ENCODE measurements at regions not wholly inside any gene's neighbourhood (a gene's known extent, or its start where the extent isn't known, plus 50 kb on each side); places are given as distances from the start of the nearest gene placed in this dataset.
A peak's percentile ranks its signal among the peaks of the same experiment; 100 is the strongest.

DNA sequence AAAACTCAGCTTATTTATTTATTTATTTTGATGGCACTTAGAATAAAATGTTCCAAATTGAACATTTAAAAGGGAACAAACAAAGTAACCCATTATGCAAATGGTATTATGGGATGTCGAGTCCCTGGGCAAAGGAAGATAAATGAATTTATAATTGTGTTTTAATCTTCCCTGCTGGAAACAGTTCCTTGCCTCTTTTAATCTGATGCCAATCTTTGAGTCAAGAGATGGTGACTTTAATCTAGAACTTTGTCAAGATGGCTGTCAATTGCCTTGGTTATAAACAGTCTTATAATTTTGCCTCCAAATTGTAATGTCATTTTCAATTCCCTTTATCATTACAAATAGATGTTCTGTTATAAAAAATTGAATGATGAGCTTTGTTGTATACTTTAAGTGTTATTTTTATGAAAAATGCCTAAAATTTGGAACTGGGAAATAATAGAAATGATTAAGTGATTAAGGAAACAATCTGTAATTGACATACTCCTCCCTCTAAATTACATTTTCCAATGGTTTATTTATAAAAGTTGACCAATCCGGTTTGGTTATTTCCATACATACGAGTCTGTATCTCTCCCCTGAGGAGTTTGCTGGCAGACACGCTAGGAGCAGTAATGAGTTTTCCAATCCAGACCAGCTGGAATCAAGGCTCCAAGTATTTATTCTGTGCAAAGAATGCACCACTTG is 134.9 kb upstream of the FRMD6 start:
- Mint-ChIP-seq H3K27ac (peak overlapping the region; percentile 9 to 48 (median 26)), H3K27me3 (ENCODE audit: low read depth) (no peaks in the 10 kb centered on the region), H3K9me3 (no peaks in the 10 kb centered on the region), H3K4me1 (peaks cover 42% of the 10 kb centered on the region), H3K4me3 (no peak overlapping the region), H3K36me3 (ENCODE audit: low read depth) (no peaks in the 10 kb centered on the region)
- TF ChIP-seq, protein P1, sequence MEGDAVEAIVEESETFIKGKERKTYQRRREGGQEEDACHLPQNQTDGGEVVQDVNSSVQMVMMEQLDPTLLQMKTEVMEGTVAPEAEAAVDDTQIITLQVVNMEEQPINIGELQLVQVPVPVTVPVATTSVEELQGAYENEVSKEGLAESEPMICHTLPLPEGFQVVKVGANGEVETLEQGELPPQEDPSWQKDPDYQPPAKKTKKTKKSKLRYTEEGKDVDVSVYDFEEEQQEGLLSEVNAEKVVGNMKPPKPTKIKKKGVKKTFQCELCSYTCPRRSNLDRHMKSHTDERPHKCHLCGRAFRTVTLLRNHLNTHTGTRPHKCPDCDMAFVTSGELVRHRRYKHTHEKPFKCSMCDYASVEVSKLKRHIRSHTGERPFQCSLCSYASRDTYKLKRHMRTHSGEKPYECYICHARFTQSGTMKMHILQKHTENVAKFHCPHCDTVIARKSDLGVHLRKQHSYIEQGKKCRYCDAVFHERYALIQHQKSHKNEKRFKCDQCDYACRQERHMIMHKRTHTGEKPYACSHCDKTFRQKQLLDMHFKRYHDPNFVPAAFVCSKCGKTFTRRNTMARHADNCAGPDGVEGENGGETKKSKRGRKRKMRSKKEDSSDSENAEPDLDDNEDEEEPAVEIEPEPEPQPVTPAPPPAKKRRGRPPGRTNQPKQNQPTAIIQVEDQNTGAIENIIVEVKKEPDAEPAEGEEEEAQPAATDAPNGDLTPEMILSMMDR (IDR thresholded peaks at IDR 0.05; ENCODE audit: unreplicated experiment in 3 of 3), result no peak

DNA sequence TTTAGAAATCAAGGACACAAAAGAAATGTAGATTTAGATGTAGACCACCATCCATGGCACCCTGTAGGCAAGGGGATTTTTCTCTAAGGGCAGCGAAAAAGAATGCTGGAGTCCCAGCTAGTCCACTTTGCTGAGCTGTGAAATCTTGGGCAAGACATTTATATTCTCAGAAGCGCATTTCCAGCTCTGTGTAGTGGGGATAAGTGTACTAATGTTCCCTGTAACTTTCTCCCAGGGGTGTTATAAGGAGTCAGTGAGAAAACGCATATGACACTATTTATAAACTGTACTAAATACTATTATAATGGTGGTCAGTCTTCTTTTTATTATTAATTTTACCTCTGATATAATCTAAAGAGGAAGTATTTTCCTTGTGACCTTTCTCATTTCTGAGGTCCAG is 133.4 kb upstream of the FRMD6 start:
- Mint-ChIP-seq H3K27ac (no peak overlapping the region), H3K4me3 (no peak overlapping the region), H3K27me3 (ENCODE audit: low read depth) (no peaks in the 10 kb centered on the region), H3K4me1 (peaks cover 33% of the 10 kb centered on the region), H3K9me3 (no peaks in the 10 kb centered on the region), H3K36me3 (ENCODE audit: low read depth) (no peaks in the 10 kb centered on the region)
- TF ChIP-seq, protein P1 (IDR thresholded peaks at IDR 0.05; ENCODE audit: unreplicated experiment in 3 of 3), result no peak

DNA sequence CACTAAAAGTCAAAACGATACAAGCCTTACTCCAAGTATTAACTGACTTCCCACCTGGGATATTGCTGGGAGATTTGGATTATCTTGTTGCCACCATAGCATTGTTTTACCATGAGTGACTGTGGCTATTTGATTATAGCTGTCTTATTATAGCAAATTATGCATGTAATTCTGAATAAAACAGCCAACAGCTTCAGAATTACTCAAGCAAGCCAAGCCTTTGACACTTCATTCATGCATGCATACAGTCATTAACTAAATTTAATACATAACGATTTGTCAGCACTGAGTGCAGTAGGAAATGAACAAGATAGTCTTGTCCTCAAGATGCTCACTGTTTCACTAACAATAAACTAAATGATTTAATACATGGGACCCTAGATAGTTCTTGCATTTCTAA is 133.0 kb upstream of the FRMD6 start:
- peaks cover 30% of the 10 kb centered on the region for H3K4me1 Mint-ChIP-seq
- no peak overlapping the region for H3K27ac Mint-ChIP-seq
- no peaks in the 10 kb centered on the region for H3K36me3 Mint-ChIP-seq (ENCODE audit: low read depth)
- no peaks in the 10 kb centered on the region for H3K27me3 Mint-ChIP-seq (ENCODE audit: low read depth)
- no peaks in the 10 kb centered on the region for H3K9me3 Mint-ChIP-seq
- no peak overlapping the region for H3K4me3 Mint-ChIP-seq
- TF ChIP-seq, protein P1 (IDR thresholded peaks at IDR 0.05; ENCODE audit: unreplicated experiment in 3 of 3), result no peak

DNA sequence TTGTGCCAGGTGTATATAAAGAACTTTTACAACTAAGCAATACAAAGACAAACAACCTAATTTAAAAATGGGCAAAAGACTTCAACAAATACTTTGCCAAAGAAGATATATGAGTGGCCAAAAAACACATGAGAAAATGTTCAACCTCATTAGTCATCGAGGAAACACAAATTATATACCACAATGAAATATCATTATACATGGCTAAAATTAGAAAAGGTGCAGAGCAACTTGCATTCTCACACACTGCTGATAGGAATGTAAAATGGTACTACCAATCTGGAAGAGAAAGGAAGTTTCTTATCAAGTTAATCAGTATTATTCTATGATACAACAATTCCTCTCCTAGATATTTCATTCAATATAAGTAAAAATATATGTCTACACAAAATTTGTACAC is 131.6 kb upstream of the FRMD6 start:
- Mint-ChIP-seq H3K9me3 (no peaks in the 10 kb centered on the region), H3K4me3 (no peak overlapping the region), H3K27me3 (ENCODE audit: low read depth) (no peaks in the 10 kb centered on the region), H3K36me3 (ENCODE audit: low read depth) (no peaks in the 10 kb centered on the region), H3K27ac (no peak overlapping the region), H3K4me1 (peaks cover 28% of the 10 kb centered on the region)
- TF ChIP-seq, protein P1 (IDR thresholded peaks at IDR 0.05; ENCODE audit: unreplicated experiment in 3 of 3), result no peak

DNA sequence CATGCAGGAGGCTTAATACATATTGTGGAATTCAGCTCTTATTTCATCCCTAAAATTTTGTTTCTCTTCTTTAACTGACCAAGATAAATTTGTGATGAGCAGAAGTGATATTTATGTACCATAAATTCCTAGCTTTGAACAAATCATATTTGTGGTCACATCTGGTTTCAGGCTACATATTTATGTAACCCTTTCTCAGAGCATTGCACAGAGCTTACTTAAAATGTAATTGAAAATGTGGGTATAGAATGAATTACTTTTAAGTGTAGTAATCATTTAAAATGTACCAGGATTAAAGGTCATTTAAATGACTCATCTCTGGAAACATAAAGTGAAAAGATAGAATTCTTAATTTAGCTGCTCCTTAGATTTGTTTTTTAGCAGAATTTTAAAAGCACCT is 129.9 kb upstream of the FRMD6 start:
- H3K4me3 Mint-ChIP-seq, result no peak overlapping the region
- H3K36me3 Mint-ChIP-seq (ENCODE audit: low read depth), result no peaks in the 10 kb centered on the region
- H3K27me3 Mint-ChIP-seq (ENCODE audit: low read depth), result no peaks in the 10 kb centered on the region
- peaks cover 21% of the 10 kb centered on the region for H3K4me1 Mint-ChIP-seq
- no peaks in the 10 kb centered on the region for H3K9me3 Mint-ChIP-seq
- TF ChIP-seq, protein P1 (IDR thresholded peaks at IDR 0.05; ENCODE audit: unreplicated experiment in 3 of 3), result no peak
- peak overlapping the region in 1 of 3 experiments; percentile 19 for H3K27ac Mint-ChIP-seq

DNA sequence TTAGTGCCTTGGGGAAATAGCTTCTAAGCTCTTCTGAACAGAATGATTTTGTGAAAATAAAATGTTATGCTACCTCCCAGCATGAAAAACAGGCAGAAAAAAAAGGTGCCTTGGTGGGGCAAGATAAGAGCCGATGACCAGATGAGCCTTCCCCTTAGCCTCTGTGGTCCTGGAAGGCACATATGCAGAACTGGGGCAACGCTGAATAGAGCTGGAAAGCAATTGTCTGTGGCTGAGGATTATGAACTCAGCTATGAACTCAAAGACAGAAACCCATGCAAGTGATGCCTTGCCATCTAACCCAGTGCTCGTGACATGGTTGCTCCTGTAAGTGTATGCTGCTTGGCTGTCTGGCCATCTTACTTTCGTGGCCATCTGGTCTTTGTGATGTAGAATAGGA is 128.5 kb upstream of the FRMD6 start:
- no peak overlapping the region for H3K27ac Mint-ChIP-seq
- H3K36me3 Mint-ChIP-seq (ENCODE audit: low read depth), result no peaks in the 10 kb centered on the region
- no peak overlapping the region for H3K4me3 Mint-ChIP-seq
- no peaks in the 10 kb centered on the region for H3K9me3 Mint-ChIP-seq
- no peaks in the 10 kb centered on the region for H3K27me3 Mint-ChIP-seq (ENCODE audit: low read depth)
- TF ChIP-seq, protein P1 (IDR thresholded peaks at IDR 0.05; ENCODE audit: unreplicated experiment in 3 of 3), result no peak
- peaks cover 10% of the 10 kb centered on the region for H3K4me1 Mint-ChIP-seq

All from nephron (organoid).